AG04450 (cell line): ENCODE measurements at regions not wholly inside any gene's neighbourhood (a gene's known extent, or its start where the extent isn't known, plus 50 kb on each side); places are given as distances from the start of the nearest gene placed in this dataset.

Source experiments
- CTCF ChIA-PET: fragments of 300-600, 350-600 bp; formaldehyde crosslinking; extraction: SDS; loops from one replicate; lab custom pipeline; 2022; ENCODE audit warnings: antibody characterized with exemption, inconsistent platforms; lab: Charles Lee
- POLR2A ChIA-PET: fragments of 350-600 bp; formaldehyde crosslinking; extraction: SDS; loops from one replicate; lab custom pipeline; 2021; ENCODE audit warnings: antibody characterized with exemption, inconsistent platforms; lab: Yijun Ruan, JAX
- DNase-seq: peaks from one replicate; pipeline ENCODE4 v3.0.0-alpha.2; 2011; ENCODE audit warnings: low read depth, low spot score
- H3K27ac ChIP-seq: one replicate; pipeline ENCODE4 v1.5.1; 2012; ENCODE audit warnings: low read depth, low read length, control low read depth
- H3K27me3 ChIP-seq: one replicate; pipeline ENCODE4 v1.6.0; 2012; ENCODE audit warnings: low read length; ENCODE audit not compliant: control insufficient read depth, insufficient read depth
- H3K4me3 ChIP-seq: 2 replicates; pipeline ENCODE4 v1.5.1; 2011; ENCODE audit warnings: mild to moderate bottlenecking, low read depth, low read length, control low read depth
- H3K9me3 ChIP-seq: 2 replicates; pipeline ENCODE4 v1.5.1; 2012; ENCODE audit warnings: low read length; ENCODE audit not compliant: control insufficient read depth, insufficient read depth
- CTCF ChIP-seq: IDR thresholded peaks from 2 replicates; pipeline ENCODE4 v1.5.1; 2011; ENCODE audit warnings: low read depth, low read length, control low read depth, inconsistent platforms

- Histone ChIP-seq H3K9me3 (peaks cover 29% of the 10 kb centered on the region; the same call in 1 of the 2 replicates), H3K27ac (no peak overlapping the region), H3K27me3 (no peaks in the 10 kb centered on the region), H3K4me3 (no peak overlapping the region)
- no peak for TF ChIP-seq CTCF
- ChIA-PET CTCF (no interaction called here), POLR2A (no interaction called here)
- no peak for DNase-seq
Measured at GRCh38 chr6:165008971-165009370, 300.4 kb downstream of the C6orf118 start.

- POLR2A ChIA-PET, result no interaction called here
- DNase-seq, result no peak
- Histone ChIP-seq H3K9me3 (peaks cover 27% of the 10 kb centered on the region), H3K4me3 (no peak overlapping the region), H3K27me3 (no peaks in the 10 kb centered on the region), H3K27ac (no peak overlapping the region)
- no peak for TF ChIP-seq CTCF
- CTCF ChIA-PET, result no interaction called here
Measured at GRCh38 chr6:165002866-165003265, 306.5 kb downstream of the C6orf118 start.

GRCh38 chr6:165002358-165002757, 307.0 kb downstream of the C6orf118 start:
- DNase-seq, result no peak
- TF ChIP-seq CTCF, result no peak
- CTCF ChIA-PET, result no interaction called here
- peaks cover 27% of the 10 kb centered on the region for H3K9me3 ChIP-seq
- POLR2A ChIA-PET, result no interaction called here
- no peak overlapping the region for H3K4me3 ChIP-seq
- no peaks in the 10 kb centered on the region for H3K27me3 ChIP-seq
- no peak overlapping the region for H3K27ac ChIP-seq

GRCh38 chr6:165001502-165002157, 307.8 kb downstream of the C6orf118 start:
- DNase-seq, result no peak
- ChIA-PET POLR2A (no interaction called here), CTCF (no interaction called here)
- H3K4me3 ChIP-seq, result no peak overlapping the region
- TF ChIP-seq CTCF, result no peak
- H3K9me3 ChIP-seq, result peaks cover 25% of the 10 kb centered on the region
- H3K27me3 ChIP-seq, result no peaks in the 10 kb centered on the region
- no peak overlapping the region for H3K27ac ChIP-seq

GRCh38 chr6:164998297-164998696, 311.1 kb downstream of the C6orf118 start:
- Histone ChIP-seq H3K27me3 (no peaks in the 10 kb centered on the region), H3K27ac (no peak overlapping the region), H3K9me3 (peaks cover 22% of the 10 kb centered on the region), H3K4me3 (no peak overlapping the region)
- ChIA-PET CTCF (no interaction called here), POLR2A (no interaction called here)
- DNase-seq, result no peak
- no peak for TF ChIP-seq CTCF
